IMR-90 (cell line): ENCODE measurements at regions not wholly inside any gene's neighbourhood (a gene's known extent, or its start where the extent isn't known, plus 50 kb on each side); places are given as distances from the start of the nearest gene placed in this dataset.

ENCODE experiments used
- ATAC-seq: fragments of 200-7000 bp; cut with Tn5 transposase; 2 replicates; pipeline ENCODE4 v1.9.1; 2020; ENCODE audit warnings: low read depth, mild to moderate bottlenecking, moderate library complexity
- BruUV-seq: library from RNA; stranded (reverse); fragments of 400-500 nt; replicated peaks from 2 replicates; lab custom pipeline; 2021; lab: Mats Ljungman, UMichigan
- CTCF ChIA-PET: fragments of 300-600 bp; formaldehyde crosslinking; extraction: SDS; loops from one replicate; lab custom pipeline; 2021; ENCODE audit warnings: antibody characterized with exemption; lab: Yijun Ruan, JAX
- POLR2A ChIA-PET: fragments of 300-600 bp; sonication (Branson Sonifier 250); formaldehyde crosslinking; loops from one replicate; lab custom pipeline; 2022; ENCODE audit warnings: antibody characterized with exemption; ENCODE audit not compliant: unreplicated experiment; lab: Charles Lee
- DNase-seq: peaks from one replicate; pipeline ENCODE4 v3.0.0; 2013
- H2AFZ ChIP-seq: replicated peaks from 2 replicates; pipeline ENCODE3; 2013; ENCODE audit warnings: low read length, mild to moderate bottlenecking; ENCODE audit not compliant: poor library complexity
- H2AK5ac ChIP-seq: 2 replicates; pipeline ENCODE4 v1.6.1; 2013; ENCODE audit warnings: low read depth, low read length, inconsistent platforms
- H2AK9ac ChIP-seq: replicated peaks from 2 replicates; pipeline ENCODE3; 2013; ENCODE audit warnings: mild to moderate bottlenecking, low read depth, low read length, moderate library complexity; ENCODE audit not compliant: poor library complexity
- H2BK120ac ChIP-seq: 2 replicates; pipeline ENCODE4 v1.6.1; 2013; ENCODE audit warnings: low read depth, low read length, inconsistent platforms
- H2BK15ac ChIP-seq: 3 replicates; pipeline ENCODE4 v1.6.1; 2013; ENCODE audit warnings: low read depth, low read length, inconsistent platforms
- H2BK20ac ChIP-seq: 2 replicates; pipeline ENCODE4 v1.6.1; 2013; ENCODE audit warnings: low read depth, mild to moderate bottlenecking, inconsistent platforms, low read length, moderate library complexity
- H2BK5ac ChIP-seq: 2 replicates; pipeline ENCODE4 v1.6.1; 2013; ENCODE audit warnings: mild to moderate bottlenecking, low read depth, low read length, inconsistent platforms; ENCODE audit not compliant: poor library complexity, severe bottlenecking
- H3K14ac ChIP-seq: replicated peaks from 2 replicates; pipeline ENCODE4 v1.6.1; 2013; ENCODE audit warnings: low read depth, low read length, inconsistent platforms
- H3K18ac ChIP-seq: 2 replicates; pipeline ENCODE4 v1.6.1; 2013; ENCODE audit warnings: low read depth, low read length, control low read depth
- H3K23ac ChIP-seq: 2 replicates; pipeline ENCODE4 v1.6.1; 2013; ENCODE audit warnings: low read depth, low read length, inconsistent platforms
- H3K27ac ChIP-seq: 2 replicates; pipeline ENCODE4 v1.5.1; 2013; ENCODE audit warnings: mild to moderate bottlenecking, control low read depth, low read length; ENCODE audit not compliant: insufficient read depth
- H3K27me3 ChIP-seq: 2 replicates; pipeline ENCODE4 v1.6.1; 2013; ENCODE audit warnings: low read length; ENCODE audit not compliant: control insufficient read depth, insufficient read depth
- H3K36me3 ChIP-seq: 2 replicates; pipeline ENCODE4 v1.6.1; 2013; ENCODE audit warnings: low read length, mixed read lengths; ENCODE audit not compliant: control insufficient read depth, insufficient read depth
- H3K4ac ChIP-seq: 2 replicates; pipeline ENCODE4 v1.6.1; 2013; ENCODE audit warnings: low read depth, low read length, inconsistent platforms
- H3K4me1 ChIP-seq: 2 replicates; pipeline ENCODE4 v1.6.1; 2013; ENCODE audit warnings: low read length, mixed read lengths; ENCODE audit not compliant: control insufficient read depth, insufficient read depth
- H3K4me2 ChIP-seq: 2 replicates; pipeline ENCODE4 v1.6.1; 2013; ENCODE audit warnings: low read depth, mild to moderate bottlenecking, control low read depth, low read length, moderate library complexity
- H3K4me3 ChIP-seq: 2 replicates; pipeline ENCODE4 v1.5.1; 2013; ENCODE audit warnings: low read depth, mild to moderate bottlenecking, control low read depth, low read length, moderate library complexity; ENCODE audit not compliant: insufficient read depth
- H3K56ac ChIP-seq: 2 replicates; pipeline ENCODE4 v1.6.1; 2013; ENCODE audit warnings: low read length, inconsistent platforms; ENCODE audit not compliant: insufficient read depth; ENCODE audit errors: extremely low read depth
- H3K79me1 ChIP-seq, 2 experiments: 2 replicates each; pipeline ENCODE4 v1.6.1; 2013; ENCODE audit warnings: low read length in 2 of 2, inconsistent platforms in 1 of 2, low read depth in 1 of 2
- H3K9ac ChIP-seq: 2 replicates; pipeline ENCODE4 v1.6.1; 2013; ENCODE audit warnings: low read depth, low read length, control low read depth
- H3K9me1 ChIP-seq: 2 replicates; pipeline ENCODE4 v1.6.1; 2013; ENCODE audit warnings: low read length, inconsistent platforms; ENCODE audit not compliant: insufficient read depth
- H3K9me3 ChIP-seq: 2 replicates; pipeline ENCODE4 v1.6.1; 2013; ENCODE audit warnings: low read length; ENCODE audit not compliant: control insufficient read depth, insufficient read depth
- H4K20me1 ChIP-seq: 2 replicates; pipeline ENCODE4 v1.6.1; 2013; ENCODE audit warnings: low read length, inconsistent platforms; ENCODE audit not compliant: insufficient read depth
- H4K5ac ChIP-seq: 2 replicates; pipeline ENCODE4 v1.6.1; 2013; ENCODE audit warnings: mild to moderate bottlenecking, low read depth, low read length, control low read depth
- H4K8ac ChIP-seq, 2 experiments: 2 replicates each; pipeline ENCODE4 v1.6.1; 2013; ENCODE audit warnings: low read depth in 2 of 2, low read length in 2 of 2, control low read depth in 1 of 2, inconsistent platforms in 1 of 2
- H4K91ac ChIP-seq: 2 replicates; pipeline ENCODE4 v1.6.1; 2013; ENCODE audit warnings: low read depth, low read length, inconsistent platforms; ENCODE audit not compliant: insufficient read depth
- BHLHE40 ChIP-seq: fragments of 150-350 bp; IDR thresholded peaks from 2 replicates; pipeline ENCODE4 v1.6.1; 2016; ENCODE audit warnings: mild to moderate bottlenecking, low read depth, low read length
- CEBPB ChIP-seq: IDR thresholded peaks from 2 replicates; pipeline ENCODE4 v1.6.1; 2012; ENCODE audit warnings: low read depth, low read length, improper control_type of control experiment
- CHD1 ChIP-seq: IDR thresholded peaks from 2 replicates; pipeline ENCODE4 v1.6.1; 2012; ENCODE audit warnings: low read depth, low read length, improper control_type of control experiment
- CTCF ChIP-seq: conservative IDR thresholded peaks from 2 replicates; pipeline ENCODE4 v1.5.1; 2012; ENCODE audit warnings: mild to moderate bottlenecking, low read depth, low read length, improper control_type of control experiment
- ELK1 ChIP-seq: fragments of 150-350 bp; IDR thresholded peaks from 2 replicates; pipeline ENCODE4 v1.6.1; 2016; ENCODE audit warnings: low read depth, mild to moderate bottlenecking, low read length, moderate library complexity, borderline replicate concordance
- FOS ChIP-seq: fragments of 150-350 bp; IDR thresholded peaks from 2 replicates; pipeline ENCODE4 v1.6.1; 2016; ENCODE audit warnings: low read depth, low read length
- MAFK ChIP-seq: IDR thresholded peaks from 2 replicates; pipeline ENCODE4 v1.6.1; 2012; ENCODE audit warnings: low read depth, low read length, improper control_type of control experiment
- MAZ ChIP-seq: IDR thresholded peaks from 2 replicates; pipeline ENCODE4 v1.6.1; 2012; ENCODE audit warnings: low read depth, mild to moderate bottlenecking, low read length, improper control_type of control experiment, moderate library complexity, borderline replicate concordance
- MXI1 ChIP-seq: IDR thresholded peaks from 2 replicates; pipeline ENCODE4 v1.6.1; 2012; ENCODE audit warnings: low read depth, mild to moderate bottlenecking, low read length, moderate library complexity, borderline replicate concordance
- NFE2L2 ChIP-seq: fragments of 150-350 bp; IDR thresholded peaks from 2 replicates; pipeline ENCODE4 v1.6.1; 2016; ENCODE audit warnings: low read depth, mild to moderate bottlenecking, low read length
- POLR2A ChIP-seq: IDR thresholded peaks from 2 replicates; pipeline ENCODE4 v1.6.1; 2012; ENCODE audit warnings: mild to moderate bottlenecking, low read depth, low read length
- RAD21 ChIP-seq: IDR thresholded peaks from 2 replicates; pipeline ENCODE4 v1.6.1; 2012; ENCODE audit warnings: low read length, improper control_type of control experiment
- RCOR1 ChIP-seq: IDR thresholded peaks from 2 replicates; pipeline ENCODE4 v1.6.1; 2012; ENCODE audit warnings: mild to moderate bottlenecking, low read length, improper control_type of control experiment; ENCODE audit not compliant: insufficient replicate concordance
- RFX5 ChIP-seq: IDR thresholded peaks from 2 replicates; pipeline ENCODE4 v1.8.0; 2012; ENCODE audit warnings: low read depth, mild to moderate bottlenecking, low read length, moderate library complexity
- SMC3 ChIP-seq: fragments of 150-350 bp; IDR thresholded peaks from 2 replicates; pipeline ENCODE4 v1.6.1; 2016; ENCODE audit warnings: low read depth, mild to moderate bottlenecking, antibody characterized with exemption, low read length, moderate library complexity
- USF2 ChIP-seq: fragments of 150-350 bp; IDR thresholded peaks from 2 replicates; pipeline ENCODE4 v1.6.1; 2017; ENCODE audit warnings: mild to moderate bottlenecking, antibody characterized with exemption, low read length, low read depth
- WGBS, 2 experiments: methylation state at CpG; one replicate each; pipeline versions ENCODE4 v1.1.5 to v1.1.7; 2013; ENCODE audit warnings: missing lambda C conversion rate in 2 of 2; ENCODE audit not compliant: insufficient read length in 1 of 2; ENCODE audit errors: extremely low coverage in 2 of 2; 5-methylcytosine and 5-hydroxymethylcytosine counted together
- dilution Hi-C: fragments of 300-500 bp; cut with HindIII; formaldehyde crosslinking; loops from one replicate; pipeline ENCODE4 v1.14.3; 2018; ENCODE audit warnings: low sequenced_read_pairs; ENCODE audit not compliant: unreplicated experiment
- in situ Hi-C: fragments of 300-500 bp; cut with MboI; formaldehyde crosslinking; loops from 3 replicates; pipeline ENCODE4 v1.14.3; 2019; ENCODE audit warnings: low sequenced_read_pairs, inconsistent platforms, mixed read lengths
- intact Hi-C: fragments of 100-400 bp; cut with micrococcal nuclease; formaldehyde crosslinking; loops from 2 replicates; pipeline ENCODE4 v1.10.0; 2022

DNA sequence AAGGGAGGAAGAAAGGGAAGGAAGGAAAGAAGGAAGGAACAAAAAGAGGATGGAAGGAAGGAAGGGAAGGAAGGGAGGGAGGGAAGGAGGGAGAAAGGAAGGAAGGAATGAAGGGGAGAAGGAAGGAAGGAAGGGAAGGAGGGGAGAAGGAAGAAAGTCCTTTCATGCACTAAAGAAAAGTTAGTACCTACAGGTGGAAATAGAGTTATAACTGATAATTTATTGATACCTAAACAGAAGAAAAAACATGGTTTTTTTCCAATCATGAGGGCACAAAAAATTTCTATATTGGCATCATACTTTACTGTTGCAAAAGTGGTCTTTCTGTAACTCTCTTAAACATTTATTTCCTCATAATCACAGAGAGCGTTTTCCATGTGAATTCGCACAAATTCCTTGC is 659.4 kb downstream of the MAFB start:
- TF ChIP-seq POLR2A (no peak), NFE2L2 (no peak), FOS (no peak), MXI1 (no peak), ELK1 (no peak), CEBPB (no peak), RAD21 (no peak), SMC3 (no peak), CHD1 (no peak), RFX5 (no peak), CTCF (no peak), RCOR1 (no peak), MAZ (no peak), USF2 (no peak), BHLHE40 (no peak), MAFK (no peak)
- Histone ChIP-seq H4K8ac (no peak overlapping the region), H3K9me1 (no peaks in the 10 kb centered on the region), H2BK20ac (no peak overlapping the region), H3K27ac (no peak overlapping the region), H3K4me3 (no peak overlapping the region), H3K23ac (no peak overlapping the region), H3K27me3 (no peaks in the 10 kb centered on the region), H3K4me2 (no peak overlapping the region), H3K9ac (no peak overlapping the region), H4K5ac (no peak overlapping the region), H2BK5ac (no peak overlapping the region), H3K4ac (no peak overlapping the region), H4K20me1 (no peaks in the 10 kb centered on the region), H2AK5ac (no peak overlapping the region), H4K91ac (no peak overlapping the region), H3K18ac (no peak overlapping the region), H2AFZ (no peak overlapping the region), H2BK120ac (no peak overlapping the region), H3K9me3 (no peaks in the 10 kb centered on the region), H2AK9ac (no peak overlapping the region), H2BK15ac (no peak overlapping the region), H3K36me3 (no peaks in the 10 kb centered on the region), H3K79me1 (no peaks in the 10 kb centered on the region), H3K4me1 (no peaks in the 10 kb centered on the region), H3K56ac (no peak overlapping the region), H3K14ac (no peak overlapping the region)
- dilution Hi-C loops (no loop called here), in situ Hi-C loops (no loop called here), intact Hi-C loops (no loop called here)
- no peak for ATAC-seq
- WGBS, 2 experiments = 100% methylated on average over 2 of the region's 2 CpGs; no CpG with 5 or more reads in 1 of the 2 experiments
- CTCF ChIA-PET = no interaction called here
- POLR2A ChIA-PET = no interaction called here
- DNase-seq = no peak
- no TSS peak for BruUV-seq
